Mesendoderm (in vitro differentiated cells): ENCODE measurements at regions not wholly inside any gene's neighbourhood (a gene's known extent, or its start where the extent isn't known, plus 50 kb on each side); places are given as distances from the start of the nearest gene placed in this dataset.

Experiments used
- DNase-seq: peaks from one replicate; pipeline ENCODE4 v3.0.0; 2013
- H2AK5ac ChIP-seq: 2 replicates; pipeline ENCODE4 v1.6.1; 2013; ENCODE audit warnings: low read length, inconsistent platforms
- H2BK120ac ChIP-seq: 2 replicates; pipeline ENCODE4 v1.6.1; 2013; ENCODE audit warnings: low read depth, mild to moderate bottlenecking, low read length, moderate library complexity, mixed read lengths
- H2BK15ac ChIP-seq: replicated peaks from 2 replicates; pipeline ENCODE4 v1.6.1; 2013; ENCODE audit warnings: low read depth, mild to moderate bottlenecking, moderate library complexity
- H2BK5ac ChIP-seq: 2 replicates; pipeline ENCODE4 v1.6.1; 2013; ENCODE audit warnings: low read length, inconsistent platforms
- H3K18ac ChIP-seq: 2 replicates; pipeline ENCODE4 v1.6.1; 2013; ENCODE audit warnings: mild to moderate bottlenecking, low read length, mixed read lengths
- H3K23ac ChIP-seq: one replicate; pipeline ENCODE4 v1.6.1; 2013; ENCODE audit warnings: low read length
- H3K27ac ChIP-seq: 2 replicates; pipeline ENCODE4 v1.5.1; 2013; ENCODE audit warnings: low read depth, mild to moderate bottlenecking, inconsistent platforms, low read length, moderate library complexity
- H3K27me3 ChIP-seq: 2 replicates; pipeline ENCODE4 v1.6.1; 2013; ENCODE audit warnings: low read length, control low read depth, mild to moderate bottlenecking, inconsistent platforms; ENCODE audit not compliant: insufficient read depth, poor library complexity
- H3K36me3 ChIP-seq: 2 replicates; pipeline ENCODE4 v1.6.1; 2013; ENCODE audit warnings: low read length, inconsistent platforms; ENCODE audit not compliant: control insufficient read depth, insufficient read depth
- H3K4ac ChIP-seq: one replicate; pipeline ENCODE4 v1.6.1; 2013; ENCODE audit warnings: low read depth, mild to moderate bottlenecking, low read length, moderate library complexity
- H3K4me1 ChIP-seq: 2 replicates; pipeline ENCODE4 v1.6.1; 2013; ENCODE audit warnings: low read depth, low read length, inconsistent platforms; ENCODE audit not compliant: control insufficient read depth
- H3K4me2 ChIP-seq: 2 replicates; pipeline ENCODE4 v1.6.1; 2013; ENCODE audit warnings: low read length
- H3K4me3 ChIP-seq: 2 replicates; pipeline ENCODE4 v1.5.1; 2013; ENCODE audit warnings: mild to moderate bottlenecking, low read length
- H3K56ac ChIP-seq: one replicate; pipeline ENCODE4 v1.6.1; 2013; ENCODE audit warnings: low read length
- H3K79me1 ChIP-seq: 2 replicates; pipeline ENCODE4 v1.6.1; 2013; ENCODE audit warnings: low read length, inconsistent platforms
- H3K79me2 ChIP-seq: 2 replicates; pipeline ENCODE4 v1.6.1; 2013; ENCODE audit warnings: mild to moderate bottlenecking, low read length; ENCODE audit not compliant: control insufficient read depth, insufficient read depth
- H3K9ac ChIP-seq: 2 replicates; pipeline ENCODE4 v1.6.1; 2013; ENCODE audit warnings: low read length, inconsistent platforms
- H4K5ac ChIP-seq: one replicate; pipeline ENCODE4 v1.6.1; 2013; ENCODE audit warnings: low read length
- H4K8ac ChIP-seq: one replicate; pipeline ENCODE4 v1.6.1; 2013; ENCODE audit warnings: low read depth, mild to moderate bottlenecking, control low read depth, low read length, moderate library complexity
- WGBS: extraction: QIAGEN DNeasy Blood & Tissue Kit; methylation state at CpG from one replicate; pipeline ENCODE4 v1.1.7; 2013; ENCODE audit warnings: low lambda C conversion rate, missing lambda C conversion rate; ENCODE audit not compliant: insufficient coverage; ENCODE audit errors: extremely low coverage; 5-methylcytosine and 5-hydroxymethylcytosine counted together

- no peak overlapping the region for H2AK5ac ChIP-seq
- H2BK5ac ChIP-seq, result no peak overlapping the region
- H3K9ac ChIP-seq, result no peak overlapping the region
- no peaks in the 10 kb centered on the region for H3K79me2 ChIP-seq
- no peaks in the 10 kb centered on the region for H3K4me1 ChIP-seq
- no peak overlapping the region for H3K18ac ChIP-seq
- H3K36me3 ChIP-seq, result no peaks in the 10 kb centered on the region
- H2BK15ac ChIP-seq, result no peak overlapping the region
- no peak overlapping the region for H4K8ac ChIP-seq
- no peak overlapping the region for H3K56ac ChIP-seq
- no peak overlapping the region for H3K27ac ChIP-seq
- H2BK120ac ChIP-seq, result no peak overlapping the region
- H3K4me3 ChIP-seq, result no peak overlapping the region
- H3K4me2 ChIP-seq, result no peak overlapping the region
- H3K27me3 ChIP-seq, result no peaks in the 10 kb centered on the region
- H3K79me1 ChIP-seq, result no peaks in the 10 kb centered on the region
- no peak overlapping the region for H4K5ac ChIP-seq
- no peak overlapping the region for H3K23ac ChIP-seq
- H3K4ac ChIP-seq, result no peak overlapping the region
- no peak for DNase-seq
- no CpG with 5 or more reads among the region's 2 CpGs for WGBS
Measured at GRCh38 chr18:39441648-39442047, 1876.0 kb upstream of the CELF4 start.

- no CpG with 5 or more reads among the region's 1 CpG for WGBS
- DNase-seq, result no peak
- no peaks in the 10 kb centered on the region for H3K36me3 ChIP-seq
Measured at GRCh38 chr18:39435996-39436395, 1870.4 kb upstream of the CELF4 start.

GRCh38 chr18:39435209-39435608 is 1869.6 kb upstream of the CELF4 start:
- H4K8ac ChIP-seq, result no peak overlapping the region

More at GRCh38 chr18:39435996-39436395, 1870.4 kb upstream of the CELF4 start:
- H2AK5ac ChIP-seq, result no peak overlapping the region
- no peak overlapping the region for H3K9ac ChIP-seq
- no peak overlapping the region for H3K56ac ChIP-seq
- no peak overlapping the region for H3K18ac ChIP-seq
- H2BK120ac ChIP-seq, result no peak overlapping the region
- H3K79me2 ChIP-seq, result no peaks in the 10 kb centered on the region
- H3K27me3 ChIP-seq, result no peaks in the 10 kb centered on the region
- no peak overlapping the region for H3K4me2 ChIP-seq
- H3K23ac ChIP-seq, result no peak overlapping the region
- H4K5ac ChIP-seq, result no peak overlapping the region
- H3K79me1 ChIP-seq, result no peaks in the 10 kb centered on the region
- no peak overlapping the region for H3K4ac ChIP-seq
- no peaks in the 10 kb centered on the region for H3K4me1 ChIP-seq
- no peak overlapping the region for H3K27ac ChIP-seq
- H3K4me3 ChIP-seq, result no peak overlapping the region
- no peak overlapping the region for H2BK15ac ChIP-seq
- H4K8ac ChIP-seq, result no peak overlapping the region
- no peak overlapping the region for H2BK5ac ChIP-seq

GRCh38 chr18:39434223-39434920 is 1868.8 kb upstream of the CELF4 start:
- H3K9ac ChIP-seq, result no peak overlapping the region
- no peak overlapping the region for H3K4me2 ChIP-seq
- no peak overlapping the region for H2BK120ac ChIP-seq
- no peak overlapping the region for H2BK5ac ChIP-seq
- no peak overlapping the region for H3K4me3 ChIP-seq
- no peak overlapping the region for H3K56ac ChIP-seq
- H3K79me1 ChIP-seq, result no peaks in the 10 kb centered on the region
- no peaks in the 10 kb centered on the region for H3K4me1 ChIP-seq
- no peaks in the 10 kb centered on the region for H3K27me3 ChIP-seq
- no peak overlapping the region for H3K4ac ChIP-seq
- no peak overlapping the region for H4K8ac ChIP-seq
- H3K36me3 ChIP-seq, result no peaks in the 10 kb centered on the region
- H3K18ac ChIP-seq, result no peak overlapping the region
- H2BK15ac ChIP-seq, result no peak overlapping the region
- H3K27ac ChIP-seq, result no peak overlapping the region
- H3K79me2 ChIP-seq, result no peaks in the 10 kb centered on the region
- no peak overlapping the region for H4K5ac ChIP-seq
- no peak for DNase-seq
- no CpG with 5 or more reads among the region's 3 CpGs for WGBS
- no peak overlapping the region for H3K23ac ChIP-seq
- H2AK5ac ChIP-seq, result no peak overlapping the region

More at GRCh38 chr18:39435209-39435608, 1869.6 kb upstream of the CELF4 start:
- no peak overlapping the region for H3K56ac ChIP-seq
- no CpG with 5 or more reads among the region's 2 CpGs for WGBS
- no peak for DNase-seq
- no peak overlapping the region for H4K5ac ChIP-seq
- no peak overlapping the region for H2BK120ac ChIP-seq
- no peak overlapping the region for H3K4ac ChIP-seq
- no peak overlapping the region for H3K18ac ChIP-seq
- H3K79me1 ChIP-seq, result no peaks in the 10 kb centered on the region
- no peak overlapping the region for H2BK15ac ChIP-seq
- no peak overlapping the region for H3K27ac ChIP-seq
- no peaks in the 10 kb centered on the region for H3K27me3 ChIP-seq
- no peak overlapping the region for H2AK5ac ChIP-seq
- H3K79me2 ChIP-seq, result no peaks in the 10 kb centered on the region
- H2BK5ac ChIP-seq, result no peak overlapping the region
- H3K23ac ChIP-seq, result no peak overlapping the region
- H3K4me1 ChIP-seq, result no peaks in the 10 kb centered on the region
- H3K36me3 ChIP-seq, result no peaks in the 10 kb centered on the region
- H3K4me3 ChIP-seq, result no peak overlapping the region
- H3K4me2 ChIP-seq, result no peak overlapping the region
- no peak overlapping the region for H3K9ac ChIP-seq

- H3K79me1 ChIP-seq, result no peaks in the 10 kb centered on the region
- no peak overlapping the region for H4K5ac ChIP-seq
- H3K36me3 ChIP-seq, result no peaks in the 10 kb centered on the region
- H2BK5ac ChIP-seq, result no peak overlapping the region
- H3K79me2 ChIP-seq, result no peaks in the 10 kb centered on the region
- H3K27ac ChIP-seq, result no peak overlapping the region
- no peak overlapping the region for H3K56ac ChIP-seq
- no peak overlapping the region for H2BK15ac ChIP-seq
- H3K4me1 ChIP-seq, result no peaks in the 10 kb centered on the region
- no peak overlapping the region for H3K4ac ChIP-seq
- no CpG with 5 or more reads among the region's 4 CpGs for WGBS
- DNase-seq, result peak; percentile 4
- H3K23ac ChIP-seq, result no peak overlapping the region
- no peak overlapping the region for H3K9ac ChIP-seq
- no peak overlapping the region for H2BK120ac ChIP-seq
- H3K27me3 ChIP-seq, result no peaks in the 10 kb centered on the region
- H3K4me3 ChIP-seq, result no peak overlapping the region
- H2AK5ac ChIP-seq, result no peak overlapping the region
- no peak overlapping the region for H3K18ac ChIP-seq
- no peak overlapping the region for H4K8ac ChIP-seq
- H3K4me2 ChIP-seq, result no peak overlapping the region
Measured at GRCh38 chr18:39425172-39425850, 1859.7 kb upstream of the CELF4 start.
